Panc1 (cell line): ENCODE measurements at regions not wholly inside any gene's neighbourhood (a gene's known extent, or its start where the extent isn't known, plus 50 kb on each side); places are given as distances from the start of the nearest gene placed in this dataset.

ENCODE experiments used
- ATAC-seq: fragments of 200-7000 bp; cut with Tn5 transposase; 2 replicates; pipeline ENCODE4 v1.9.1; 2020; ENCODE audit warnings: mild to moderate bottlenecking, moderate library complexity
- BruUV-seq: library from RNA; stranded (reverse); fragments of 400-500 nt; replicated peaks from 2 replicates; lab custom pipeline; 2021; lab: Mats Ljungman, UMichigan
- CTCF ChIA-PET: fragments of 300-600 bp; sonication (Branson Sonifier 250); formaldehyde crosslinking; loops from one replicate; lab custom pipeline; 2022; ENCODE audit warnings: antibody characterized with exemption; lab: Charles Lee
- POLR2A ChIA-PET: fragments of 300-600 bp; sonication (Branson Sonifier 250); formaldehyde crosslinking; loops from one replicate; lab custom pipeline; 2022; ENCODE audit warnings: antibody characterized with exemption; lab: Charles Lee
- DNase-seq: peaks from one replicate; pipeline ENCODE4 v3.0.0-alpha.2; 2010; ENCODE audit warnings: low read depth, low spot score
- H3K27ac ChIP-seq: 2 replicates; pipeline ENCODE4 v1.5.1; 2011; ENCODE audit warnings: mild to moderate bottlenecking, low read length, inconsistent platforms
- H3K27me3 ChIP-seq: fragments of 200-500 bp; sonication (Bioruptor generic); 2 replicates; pipeline ENCODE4 v1.6.0; 2014; ENCODE audit warnings: low read length, inconsistent platforms; ENCODE audit not compliant: control insufficient read depth, insufficient read depth
- H3K36me3 ChIP-seq: fragments of 200-500 bp; sonication (Bioruptor generic); 2 replicates; pipeline ENCODE4 v1.5.1; 2014; ENCODE audit warnings: inconsistent platforms, mild to moderate bottlenecking, low read length, moderate library complexity; ENCODE audit not compliant: control insufficient read depth, insufficient read depth
- H3K4me1 ChIP-seq: 2 replicates; pipeline ENCODE4 v1.5.1; 2011; ENCODE audit warnings: inconsistent platforms, mild to moderate bottlenecking, low read length, moderate library complexity; ENCODE audit not compliant: control insufficient read depth, insufficient read depth
- H3K4me3 ChIP-seq, 2 experiments: 2 replicates each; pipeline ENCODE4 v1.5.1; 2011 to 2012; ENCODE audit warnings: low read depth in 2 of 2, low read length in 2 of 2, mild to moderate bottlenecking in 2 of 2, inconsistent platforms in 1 of 2, moderate library complexity in 1 of 2
- H3K9me3 ChIP-seq: fragments of 200-500 bp; sonication (Bioruptor generic); 2 replicates; pipeline ENCODE4 v1.5.1; 2014; ENCODE audit warnings: low read depth, mild to moderate bottlenecking, inconsistent platforms, low read length, moderate library complexity; ENCODE audit not compliant: control insufficient read depth, insufficient read depth
- POLR2AphosphoS5 ChIP-seq: IDR thresholded peaks from 2 replicates; pipeline ENCODE4 v1.6.1; 2012; ENCODE audit warnings: mild to moderate bottlenecking, low read depth, low read length, moderate library complexity
- REST ChIP-seq, 2 experiments: IDR thresholded peaks; 2 replicates each; pipeline ENCODE4 v1.6.1; 2011 to 2012; ENCODE audit warnings: low read depth in 2 of 2, control low read depth in 1 of 2, low read length in 1 of 2, mild to moderate bottlenecking in 1 of 2, moderate library complexity in 1 of 2; ENCODE audit not compliant: insufficient read depth in 1 of 2
- SIN3A ChIP-seq: IDR thresholded peaks from 2 replicates; pipeline ENCODE4 v1.6.1; 2012; ENCODE audit warnings: low read depth, mild to moderate bottlenecking, low read length, moderate library complexity, borderline replicate concordance; ENCODE audit not compliant: insufficient read depth
- TCF7L2 ChIP-seq: IDR thresholded peaks from 2 replicates; pipeline ENCODE4 v1.6.1; 2011; ENCODE audit warnings: mild to moderate bottlenecking, low read depth, low read length, inconsistent platforms
- in situ Hi-C: cut with HindIII; loops from 2 replicates; pipeline ENCODE4 v1.10.0; 2016; ENCODE audit warnings: low sequenced_read_pairs, low pct_unique_long_range_greater_than_20kb
- intact Hi-C: fragments of 100-400 bp; cut with micrococcal nuclease; formaldehyde crosslinking; loops from one replicate; pipeline ENCODE4 v1.10.0; 2022; ENCODE audit not compliant: unreplicated experiment
- TF ChIP-seq, protein P1 (sequence below): fragments of 450-650 bp; IDR thresholded peaks from 2 replicates; pipeline ENCODE4 v1.5.1; 2017; ENCODE audit warnings: mild to moderate bottlenecking

DNA sequence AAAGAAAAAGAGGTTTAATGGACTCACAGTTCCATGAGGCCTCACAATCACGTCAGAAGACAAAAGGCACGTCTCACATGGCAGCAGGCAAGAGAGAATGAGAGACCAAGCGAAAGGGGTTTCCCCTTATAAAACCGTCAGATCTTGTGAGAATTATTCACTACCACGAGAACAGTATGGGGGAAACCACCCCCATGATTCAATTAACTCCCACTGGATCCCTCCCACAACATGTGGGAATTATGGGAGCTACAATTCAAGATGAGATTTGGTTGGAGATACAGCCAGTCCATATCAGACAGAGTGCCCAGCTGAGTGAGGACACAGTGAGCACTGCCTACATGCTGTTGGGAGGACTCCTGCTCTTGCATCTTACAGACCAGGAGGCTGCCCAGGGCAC is 148.4 kb downstream of the TEX36 start:
- Histone ChIP-seq H3K4me3 (no peak overlapping the region), H3K4me1 (no peaks in the 10 kb centered on the region), H3K27me3 (peaks cover 22% of the 10 kb centered on the region), H3K9me3 (no peaks in the 10 kb centered on the region), H3K36me3 (no peaks in the 10 kb centered on the region), H3K27ac (no peak overlapping the region)
- in situ Hi-C loops (no loop called here), intact Hi-C loops (no loop called here)
- BruUV-seq = no TSS peak
- ATAC-seq (no peak), DNase-seq (no peak)
- ChIA-PET CTCF (no interaction called here), POLR2A (no interaction called here)
- TF ChIP-seq, protein P1, sequence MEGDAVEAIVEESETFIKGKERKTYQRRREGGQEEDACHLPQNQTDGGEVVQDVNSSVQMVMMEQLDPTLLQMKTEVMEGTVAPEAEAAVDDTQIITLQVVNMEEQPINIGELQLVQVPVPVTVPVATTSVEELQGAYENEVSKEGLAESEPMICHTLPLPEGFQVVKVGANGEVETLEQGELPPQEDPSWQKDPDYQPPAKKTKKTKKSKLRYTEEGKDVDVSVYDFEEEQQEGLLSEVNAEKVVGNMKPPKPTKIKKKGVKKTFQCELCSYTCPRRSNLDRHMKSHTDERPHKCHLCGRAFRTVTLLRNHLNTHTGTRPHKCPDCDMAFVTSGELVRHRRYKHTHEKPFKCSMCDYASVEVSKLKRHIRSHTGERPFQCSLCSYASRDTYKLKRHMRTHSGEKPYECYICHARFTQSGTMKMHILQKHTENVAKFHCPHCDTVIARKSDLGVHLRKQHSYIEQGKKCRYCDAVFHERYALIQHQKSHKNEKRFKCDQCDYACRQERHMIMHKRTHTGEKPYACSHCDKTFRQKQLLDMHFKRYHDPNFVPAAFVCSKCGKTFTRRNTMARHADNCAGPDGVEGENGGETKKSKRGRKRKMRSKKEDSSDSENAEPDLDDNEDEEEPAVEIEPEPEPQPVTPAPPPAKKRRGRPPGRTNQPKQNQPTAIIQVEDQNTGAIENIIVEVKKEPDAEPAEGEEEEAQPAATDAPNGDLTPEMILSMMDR = no peak
- TF ChIP-seq TCF7L2 = no peak

DNA sequence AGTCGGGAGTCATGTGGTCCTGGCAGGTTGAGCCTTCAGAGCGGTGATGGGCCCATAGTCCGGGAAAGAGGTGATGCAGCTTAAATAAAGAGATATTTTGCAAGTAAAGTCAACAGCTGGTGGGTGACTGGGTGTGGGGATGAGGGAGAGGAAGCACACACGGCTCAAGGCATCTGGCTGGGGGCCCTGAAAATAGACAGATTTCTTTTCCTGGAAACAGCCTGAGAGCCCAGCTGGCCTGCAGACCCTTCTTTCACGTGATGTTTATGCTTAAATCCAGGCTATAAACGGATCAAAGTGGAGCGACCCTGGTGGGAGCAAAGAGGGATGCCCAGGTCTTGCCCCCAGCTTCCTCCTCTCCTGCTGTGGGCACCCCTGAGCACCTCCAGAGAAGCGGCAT is 149.1 kb downstream of the TEX36 start:
- Histone ChIP-seq H3K4me1 (no peaks in the 10 kb centered on the region), H3K36me3 (no peaks in the 10 kb centered on the region), H3K27me3 (peaks cover 20% of the 10 kb centered on the region), H3K9me3 (no peaks in the 10 kb centered on the region), H3K27ac (no peak overlapping the region), H3K4me3 (no peak overlapping the region)
- in situ Hi-C loops (no loop called here), intact Hi-C loops (no loop called here)
- BruUV-seq = no TSS peak
- POLR2A ChIA-PET = no interaction called here
- DNase-seq = no peak
- ATAC-seq = no peak
- TF ChIP-seq TCF7L2 (no peak), SIN3A (no peak), POLR2AphosphoS5 (no peak), REST (IDR thresholded peaks at IDR 0.05; ENCODE audit: insufficient read depth in 1 of 2, low read depth in 2 of 2, low read length in 1 of 2) (no peak)
- TF ChIP-seq, protein P1 = no peak
- CTCF ChIA-PET = no interaction called here

- no TSS peak for BruUV-seq
- H3K36me3 ChIP-seq = no peaks in the 10 kb centered on the region
- no peaks in the 10 kb centered on the region for H3K4me1 ChIP-seq
- no peak overlapping the region for H3K4me3 ChIP-seq
- H3K27ac ChIP-seq = no peak overlapping the region
- ATAC-seq (no peak), DNase-seq (no peak)
- intact Hi-C loops (no loop called here), in situ Hi-C loops (no loop called here)
- peaks cover 20% of the 10 kb centered on the region for H3K27me3 ChIP-seq
- CTCF ChIA-PET = no interaction called here
- POLR2A ChIA-PET = no interaction called here
- no peaks in the 10 kb centered on the region for H3K9me3 ChIP-seq
- no peak for TF ChIP-seq REST (IDR thresholded peaks at IDR 0.05; ENCODE audit: insufficient read depth in 1 of 2, low read depth in 2 of 2, low read length in 1 of 2)
- TF ChIP-seq, protein P1 = no peak
- no peak for TF ChIP-seq SIN3A
- TF ChIP-seq TCF7L2 = no peak
- TF ChIP-seq POLR2AphosphoS5 = no peak
These were observed 151.5 kb downstream of the TEX36 start for GRCh38 chr10:125531465-125531864.
